Testis (tissue), 2 donors: ENCODE measurements at regions not wholly inside any gene's neighbourhood (a gene's known extent, or its start where the extent isn't known, plus 50 kb on each side); places are given as distances from the start of the nearest gene placed in this dataset.

Source experiments
- DNase-seq: peaks from one replicate; pipeline ENCODE4 v3.0.0-alpha.2; 2019
- H3K27ac ChIP-seq, 2 donors: fragments of 200-600 bp; sonication (generic); one replicate each; pipeline ENCODE4 v1.5.1; 2019
- H3K27me3 ChIP-seq: fragments of 200-600 bp; sonication (generic); one replicate; pipeline ENCODE4 v1.5.1; 2019
- H3K36me3 ChIP-seq: fragments of 200-600 bp; sonication (generic); one replicate; pipeline ENCODE4 v1.5.1; 2017; ENCODE audit warnings: low read depth; ENCODE audit errors: missing control alignments
- H3K4me1 ChIP-seq: fragments of 200-600 bp; sonication (generic); one replicate; pipeline ENCODE4 v1.5.1; 2019
- H3K4me3 ChIP-seq, 2 donors: fragments of 200-600 bp; sonication (generic); one replicate each; pipeline ENCODE4 v1.5.1; 2017 to 2019
- H3K9me3 ChIP-seq: fragments of 200-600 bp; sonication (generic); one replicate; pipeline ENCODE4 v1.5.1; 2017
- POLR2A ChIP-seq: fragments of 450-650 bp; IDR thresholded peaks from one replicate; pipeline ENCODE4 v1.6.1; 2017; ENCODE audit warnings: antibody characterized with exemption, mild to moderate bottlenecking, moderate library complexity
- WGBS, 2 donors: methylation state at CpG; one replicate each; pipeline ENCODE4 v1.1.5; 2018; 5-methylcytosine and 5-hydroxymethylcytosine counted together
- intact Hi-C: fragments of 100-400 bp; cut with DNase I; formaldehyde crosslinking; loops from one replicate; pipeline ENCODE4 v1.15.1; 2023; ENCODE audit warnings: low total_unique reads
- TF ChIP-seq, protein P1 (sequence below), 3 experiments: fragments of 450-650 bp in 2 of 3; fragments of 200-600 bp in 1 of 3; sonication (generic) in 1 of 3; IDR thresholded peaks; one replicate each; pipeline ENCODE4 v1.5.1; 2016 to 2019; ENCODE audit warnings: antibody characterized with exemption in 3 of 3, mild to moderate bottlenecking in 2 of 3, moderate library complexity in 1 of 3

- intact Hi-C loops = no loop called here
- DNase-seq = no peak
- no peak overlapping the region for H3K4me3 ChIP-seq
- no peaks in the 10 kb centered on the region for H3K36me3 ChIP-seq
- 77 to 78% methylated on average over 8 of the region's 8 CpGs for WGBS, 2 donors
- H3K4me1 ChIP-seq = no peaks in the 10 kb centered on the region
- H3K27me3 ChIP-seq = no peaks in the 10 kb centered on the region
- no peaks in the 10 kb centered on the region for H3K9me3 ChIP-seq
- TF ChIP-seq, protein P1, sequence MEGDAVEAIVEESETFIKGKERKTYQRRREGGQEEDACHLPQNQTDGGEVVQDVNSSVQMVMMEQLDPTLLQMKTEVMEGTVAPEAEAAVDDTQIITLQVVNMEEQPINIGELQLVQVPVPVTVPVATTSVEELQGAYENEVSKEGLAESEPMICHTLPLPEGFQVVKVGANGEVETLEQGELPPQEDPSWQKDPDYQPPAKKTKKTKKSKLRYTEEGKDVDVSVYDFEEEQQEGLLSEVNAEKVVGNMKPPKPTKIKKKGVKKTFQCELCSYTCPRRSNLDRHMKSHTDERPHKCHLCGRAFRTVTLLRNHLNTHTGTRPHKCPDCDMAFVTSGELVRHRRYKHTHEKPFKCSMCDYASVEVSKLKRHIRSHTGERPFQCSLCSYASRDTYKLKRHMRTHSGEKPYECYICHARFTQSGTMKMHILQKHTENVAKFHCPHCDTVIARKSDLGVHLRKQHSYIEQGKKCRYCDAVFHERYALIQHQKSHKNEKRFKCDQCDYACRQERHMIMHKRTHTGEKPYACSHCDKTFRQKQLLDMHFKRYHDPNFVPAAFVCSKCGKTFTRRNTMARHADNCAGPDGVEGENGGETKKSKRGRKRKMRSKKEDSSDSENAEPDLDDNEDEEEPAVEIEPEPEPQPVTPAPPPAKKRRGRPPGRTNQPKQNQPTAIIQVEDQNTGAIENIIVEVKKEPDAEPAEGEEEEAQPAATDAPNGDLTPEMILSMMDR (IDR thresholded peaks at IDR 0.05) = no peak
- TF ChIP-seq POLR2A = no peak
- no peak overlapping the region for H3K27ac ChIP-seq
Observed at GRCh38 chr14:34104489-34105397, 153.9 kb upstream of the EGLN3 start.

GRCh38 chr14:34103176-34103575, 152.3 kb upstream of the EGLN3 start:
- H3K27ac ChIP-seq = no peak overlapping the region
- no peaks in the 10 kb centered on the region for H3K27me3 ChIP-seq
- no peak for DNase-seq
- no peak overlapping the region for H3K4me3 ChIP-seq
- WGBS, 2 donors = 81 to 87% methylated on average over 4 of the region's 4 CpGs
- intact Hi-C loops = no loop called here
- H3K4me1 ChIP-seq = no peaks in the 10 kb centered on the region
- no peaks in the 10 kb centered on the region for H3K36me3 ChIP-seq
- TF ChIP-seq, protein P1 (IDR thresholded peaks at IDR 0.05) = no peak
- TF ChIP-seq POLR2A = no peak
- H3K9me3 ChIP-seq = no peaks in the 10 kb centered on the region

DNA sequence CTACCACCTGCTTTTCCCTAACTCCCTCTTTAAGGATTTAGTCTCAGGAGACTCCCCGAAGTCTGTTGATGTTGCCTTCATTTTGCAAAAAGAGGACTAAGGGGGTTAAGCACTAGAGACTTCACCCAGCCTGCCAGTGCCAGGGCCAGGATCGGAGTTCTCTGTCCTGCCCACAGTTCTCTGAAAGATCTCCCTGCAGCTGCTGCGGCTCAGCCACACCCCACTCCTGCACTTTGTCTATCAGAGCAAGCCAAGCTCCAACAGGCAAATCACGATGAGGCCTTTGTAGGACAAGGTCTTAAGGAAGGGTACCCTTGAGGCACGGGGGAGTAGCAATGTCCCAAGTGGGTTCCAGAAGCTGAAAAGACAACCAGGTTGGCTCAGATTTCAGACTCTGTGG, 148.8 kb upstream of the EGLN3 start:
- Histone ChIP-seq H3K36me3 (no peaks in the 10 kb centered on the region), H3K27me3 (no peaks in the 10 kb centered on the region), H3K4me3 (no peak overlapping the region), H3K9me3 (no peaks in the 10 kb centered on the region), H3K27ac (no peak overlapping the region), H3K4me1 (no peaks in the 10 kb centered on the region)
- TF ChIP-seq POLR2A = no peak
- TF ChIP-seq, protein P1 (IDR thresholded peaks at IDR 0.05) = no peak
- DNase-seq = no peak
- 86 to 94% methylated on average over 5 of the region's 5 CpGs for WGBS, 2 donors
- intact Hi-C loops = loop anchor here (5.0 kb wide), 1 partner anchor 262 kb away; no protein-coding TSS in a partner anchor

- Histone ChIP-seq H3K27me3 (no peaks in the 10 kb centered on the region), H3K36me3 (no peaks in the 10 kb centered on the region), H3K4me3 (no peak overlapping the region), H3K27ac (no peak overlapping the region), H3K4me1 (no peaks in the 10 kb centered on the region), H3K9me3 (no peaks in the 10 kb centered on the region)
- TF ChIP-seq, protein P1 (IDR thresholded peaks at IDR 0.05) = no peak
- no peak for DNase-seq
- intact Hi-C loops = loop anchor here (5.0 kb wide), 1 partner anchor 262 kb away; no protein-coding TSS in a partner anchor
Observed at GRCh38 chr14:34098985-34099349, 148.1 kb upstream of the EGLN3 start.
